Vagina (tissue), 2 donors: ENCODE measurements at regions not wholly inside any gene's neighbourhood (a gene's known extent, or its start where the extent isn't known, plus 50 kb on each side); places are given as distances from the start of the nearest gene placed in this dataset.

Experiments used
- POLR2A ChIP-seq, 2 donors: fragments of 450-650 bp; IDR thresholded peaks; one replicate each; pipeline ENCODE4 v1.6.1; 2017; ENCODE audit warnings: antibody characterized with exemption in 2 of 2, mild to moderate bottlenecking in 2 of 2, moderate library complexity in 2 of 2
- POLR2AphosphoS5 ChIP-seq, 2 donors: sonication (generic); formaldehyde crosslinking; IDR thresholded peaks; one replicate each; pipeline ENCODE4 v1.9.0; 2017; ENCODE audit warnings: antibody characterized with exemption in 2 of 2, mild to moderate bottlenecking in 2 of 2, low read depth in 1 of 2; ENCODE audit not compliant: insufficient read depth in 1 of 2
- TF ChIP-seq, protein P1 (sequence below), 3 experiments: fragments of 450-650 bp in 2 of 3; fragments of 200-600 bp in 1 of 3; sonication (generic) in 1 of 3; IDR thresholded peaks; one replicate each; pipeline ENCODE4 v1.5.1; 2017 to 2019; ENCODE audit warnings: antibody characterized with exemption in 3 of 3, mild to moderate bottlenecking in 2 of 3, moderate library complexity in 2 of 3

DNA sequence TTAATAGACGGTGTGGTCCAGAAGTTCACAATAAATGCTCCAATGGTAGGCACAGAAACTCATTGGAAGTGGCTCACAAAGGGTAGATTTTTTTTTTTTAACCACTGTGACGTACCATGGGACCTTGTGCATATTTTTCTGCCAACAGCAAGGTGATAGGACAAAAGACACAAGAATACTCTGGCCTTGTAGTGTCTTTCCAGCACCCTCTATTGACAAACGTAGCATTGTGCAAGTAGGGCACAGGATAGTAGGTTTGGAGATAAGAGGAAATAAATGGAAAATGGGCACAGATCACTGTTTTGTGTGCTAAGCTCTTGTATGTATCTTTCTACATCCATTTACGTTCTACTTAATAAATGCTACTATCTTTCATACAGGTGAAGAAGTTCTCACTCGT, 2054.9 kb downstream of the PCDH7 start:
- TF ChIP-seq, protein P1, sequence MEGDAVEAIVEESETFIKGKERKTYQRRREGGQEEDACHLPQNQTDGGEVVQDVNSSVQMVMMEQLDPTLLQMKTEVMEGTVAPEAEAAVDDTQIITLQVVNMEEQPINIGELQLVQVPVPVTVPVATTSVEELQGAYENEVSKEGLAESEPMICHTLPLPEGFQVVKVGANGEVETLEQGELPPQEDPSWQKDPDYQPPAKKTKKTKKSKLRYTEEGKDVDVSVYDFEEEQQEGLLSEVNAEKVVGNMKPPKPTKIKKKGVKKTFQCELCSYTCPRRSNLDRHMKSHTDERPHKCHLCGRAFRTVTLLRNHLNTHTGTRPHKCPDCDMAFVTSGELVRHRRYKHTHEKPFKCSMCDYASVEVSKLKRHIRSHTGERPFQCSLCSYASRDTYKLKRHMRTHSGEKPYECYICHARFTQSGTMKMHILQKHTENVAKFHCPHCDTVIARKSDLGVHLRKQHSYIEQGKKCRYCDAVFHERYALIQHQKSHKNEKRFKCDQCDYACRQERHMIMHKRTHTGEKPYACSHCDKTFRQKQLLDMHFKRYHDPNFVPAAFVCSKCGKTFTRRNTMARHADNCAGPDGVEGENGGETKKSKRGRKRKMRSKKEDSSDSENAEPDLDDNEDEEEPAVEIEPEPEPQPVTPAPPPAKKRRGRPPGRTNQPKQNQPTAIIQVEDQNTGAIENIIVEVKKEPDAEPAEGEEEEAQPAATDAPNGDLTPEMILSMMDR (IDR thresholded peaks at IDR 0.05), result no peak
- no peak for TF ChIP-seq POLR2A (IDR thresholded peaks at IDR 0.05)
- no peak for TF ChIP-seq POLR2AphosphoS5 (IDR thresholded peaks at IDR 0.05; ENCODE audit: insufficient read depth in 1 of 2, low read depth in 1 of 2)
